ENCODE measurements at regions not wholly inside any gene's neighbourhood (a gene's known extent, or its start where the extent isn't known, plus 50 kb on each side); places are given as distances from the start of the nearest gene placed in this dataset.
A peak's percentile ranks its signal among the peaks of the same experiment; 100 is the strongest.

- no peak for DNase-seq
Observed at GRCh38 chrX:109843963-109844751, 111.1 kb upstream of the ACSL4 start.

GRCh38 chrX:109844986-109845385 lies 111.9 kb upstream of the ACSL4 start:
- no peak for DNase-seq

- no peak for DNase-seq
Observed at GRCh38 chrX:109845996-109846395, 112.9 kb upstream of the ACSL4 start.

- DNase-seq: no peak
Observed at GRCh38 chrX:109847257-109848187, 114.5 kb upstream of the ACSL4 start.

GRCh38 chrX:109848461-109849050 lies 115.5 kb upstream of the ACSL4 start:
- no peak for DNase-seq

- DNase-seq: no peak
Observed at GRCh38 chrX:109854096-109854495, 121.0 kb upstream of the ACSL4 start.

- DNase-seq: no peak
Observed at GRCh38 chrX:109855501-109855900, 122.4 kb upstream of the ACSL4 start.

GRCh38 chrX:109856974-109857373 lies 123.9 kb upstream of the ACSL4 start:
- DNase-seq: peak; percentile 48

- no peak for DNase-seq
Observed at GRCh38 chrX:109857584-109858228, 124.6 kb upstream of the ACSL4 start.

- no peak for DNase-seq
Observed at GRCh38 chrX:109858602-109859341, 125.7 kb upstream of the ACSL4 start.

GRCh38 chrX:109859651-109860050 lies 126.6 kb upstream of the ACSL4 start:
- no peak for DNase-seq

GRCh38 chrX:109862433-109862832 lies 129.4 kb upstream of the ACSL4 start:
- DNase-seq: no peak

- DNase-seq: no peak
Observed at GRCh38 chrX:109863811-109864210, 130.8 kb upstream of the ACSL4 start.

GRCh38 chrX:109871121-109871888 lies 131.6 kb upstream of the TMEM164 start:
- no peak for DNase-seq

- DNase-seq: no peak
Observed at GRCh38 chrX:109872021-109872732, 130.7 kb upstream of the TMEM164 start.

GRCh38 chrX:109873574-109873973 lies 129.3 kb upstream of the TMEM164 start:
- no peak for DNase-seq

GRCh38 chrX:109873983-109874382 lies 128.9 kb upstream of the TMEM164 start:
- DNase-seq: no peak

- DNase-seq: no peak
Observed at GRCh38 chrX:109874548-109874947, 128.4 kb upstream of the TMEM164 start.

- no peak for DNase-seq
Observed at GRCh38 chrX:109875831-109876230, 127.1 kb upstream of the TMEM164 start.

- no peak for DNase-seq
Observed at GRCh38 chrX:109878236-109878635, 124.7 kb upstream of the TMEM164 start.

GRCh38 chrX:109879991-109880390 lies 122.9 kb upstream of the TMEM164 start:
- no peak for DNase-seq

Measured in CD4-positive, alpha-beta T cell treated with Interleukin-21 for 1 hour (primary cell).